HG03558 (cell line): ENCODE measurements at regions not wholly inside any gene's neighbourhood (a gene's known extent, or its start where the extent isn't known, plus 50 kb on each side); places are given as distances from the start of the nearest gene placed in this dataset.
A peak's percentile ranks its signal among the peaks of the same experiment; 100 is the strongest.
"Not testable (repeated sequence)": the region's sequence is repeated elsewhere in the genome, so short reads cannot be mapped to it uniquely, and the experiment has no call there.

Experiments used
- ATAC-seq: cut with Tn5 transposase; IDR thresholded peaks from one replicate; pipeline ENCODE4 v1.9.1; 2021; ENCODE audit warnings: moderate number of reproducible peaks; ENCODE audit not compliant: unreplicated experiment; ENCODE audit errors: extremely low read depth

DNA sequence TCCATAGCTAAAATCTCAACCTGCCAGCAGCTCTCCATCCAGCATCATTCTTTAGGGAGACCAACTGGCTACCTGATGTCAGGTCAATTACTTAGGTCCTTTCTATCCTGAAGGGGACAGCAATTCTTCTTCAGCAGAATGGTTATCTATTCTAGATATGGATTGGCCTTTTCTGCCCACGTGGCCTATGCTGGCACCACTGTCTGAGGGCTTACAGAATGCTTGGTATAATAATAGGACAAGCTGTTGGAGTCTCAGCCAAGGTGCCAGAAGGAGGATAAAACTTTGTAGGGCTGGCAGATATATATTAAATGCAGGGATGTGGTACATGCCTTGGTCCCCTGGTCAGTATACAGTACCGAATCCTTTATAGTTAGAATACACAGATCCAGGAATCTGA lies 89.8 kb upstream of the C1GALT1C1 start:
- no peak for ATAC-seq

- no peak for ATAC-seq
Observed at GRCh38 chrX:120718969-120719368, 89.1 kb upstream of the C1GALT1C1 start.

GRCh38 chrX:120702337-120702736 lies 72.5 kb upstream of the C1GALT1C1 start:
- ATAC-seq, result not testable (repeated sequence)

DNA sequence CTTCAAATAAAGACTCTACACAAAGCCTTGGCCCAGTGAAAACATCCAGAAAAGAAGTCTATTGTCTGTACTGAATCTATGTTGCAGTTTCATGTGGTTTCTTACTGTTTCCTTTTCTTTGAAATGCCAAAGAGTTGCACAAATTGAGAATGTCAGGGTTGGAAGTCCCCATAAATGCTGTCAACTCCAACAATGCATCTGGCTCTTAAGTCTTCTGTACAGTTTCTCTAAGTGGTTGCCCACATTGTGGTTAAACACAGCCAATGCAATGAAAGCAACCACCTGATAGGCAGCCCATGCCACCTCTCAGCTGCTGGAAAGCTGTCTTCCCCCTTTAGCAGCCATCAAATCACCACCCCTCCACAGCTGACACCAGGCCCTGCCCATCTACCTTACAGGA lies 67.2 kb upstream of the C1GALT1C1 start:
- ATAC-seq, result peak; percentile 77

DNA sequence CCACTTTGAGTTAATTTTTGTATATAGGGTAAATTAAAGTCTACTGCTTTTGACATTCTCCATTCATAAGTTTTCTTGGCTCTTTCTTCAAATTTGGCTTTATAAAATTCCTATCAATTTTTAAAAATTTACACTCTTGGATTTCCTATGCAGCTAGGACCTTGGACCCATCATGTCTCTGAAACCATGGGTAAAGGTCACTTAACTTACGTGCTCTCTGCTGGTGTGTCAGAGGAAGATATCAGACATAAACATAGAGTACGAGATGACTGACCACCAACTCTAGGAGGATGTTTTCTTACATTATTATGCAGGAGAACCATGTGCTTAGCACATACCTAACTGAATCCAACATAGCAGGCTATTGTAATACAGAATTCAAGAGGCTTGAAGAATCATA lies 62.5 kb upstream of the C1GALT1C1 start:
- ATAC-seq, result no peak

DNA sequence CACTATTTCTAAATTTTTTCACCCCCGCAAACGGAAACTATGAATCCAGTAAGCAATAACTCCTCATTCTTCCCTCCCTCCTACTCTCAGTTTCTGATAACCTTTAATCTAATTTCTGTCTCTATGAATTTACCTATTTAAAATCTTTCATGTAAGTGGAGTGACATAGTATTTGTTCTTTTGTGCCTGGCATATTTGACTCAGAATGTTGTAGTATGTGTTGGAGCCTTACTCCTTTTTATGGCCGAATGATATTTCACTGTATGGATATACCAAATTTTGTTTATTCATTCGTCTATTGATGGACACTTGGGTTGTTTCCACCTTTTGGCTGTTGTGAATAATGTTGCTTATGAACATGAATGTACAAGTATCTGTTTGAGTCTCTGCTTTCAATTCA lies 61.1 kb upstream of the C1GALT1C1 start:
- ATAC-seq, result no peak

DNA sequence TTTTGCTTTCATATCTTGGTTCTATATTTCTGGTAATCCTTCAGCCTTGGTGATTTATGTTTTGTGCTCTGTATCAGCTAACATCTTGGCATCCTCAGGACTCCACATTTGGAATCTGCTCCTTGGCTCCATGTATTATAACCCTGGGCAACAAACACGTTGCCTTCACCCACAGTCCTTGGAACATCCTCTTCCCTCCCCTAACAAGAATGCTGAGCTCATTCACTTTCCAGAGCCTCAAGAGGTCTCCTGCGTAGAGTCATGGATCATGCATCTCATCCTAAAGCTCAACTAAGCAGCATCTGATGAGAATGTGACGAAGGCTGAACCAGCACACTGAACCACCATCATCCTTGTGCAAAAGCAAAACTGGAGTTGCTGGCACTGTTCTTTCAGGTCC lies 60.5 kb upstream of the C1GALT1C1 start:
- ATAC-seq, result no peak

DNA sequence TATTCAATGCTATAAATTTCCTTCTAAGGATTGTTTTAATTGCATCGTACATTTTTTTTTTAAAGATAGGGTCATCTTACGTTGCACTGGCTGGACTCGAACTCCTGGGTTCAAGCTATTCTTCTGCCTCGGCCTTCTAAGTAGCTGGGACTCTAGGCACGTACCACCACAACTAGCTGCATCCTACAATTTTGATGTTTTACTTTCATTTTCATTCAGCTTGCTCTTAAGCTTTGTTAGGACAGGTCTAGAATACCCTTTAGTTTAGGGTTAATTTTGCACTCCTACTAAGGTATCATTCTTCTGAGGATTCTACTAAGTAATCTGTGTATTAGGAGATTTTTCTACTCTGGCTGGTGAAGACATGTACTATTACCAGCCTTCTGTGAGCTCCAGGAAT lies 50.2 kb upstream of the C1GALT1C1 start:
- no peak for ATAC-seq
